ENCODE measurements at regions not wholly inside any gene's neighbourhood (a gene's known extent, or its start where the extent isn't known, plus 50 kb on each side); places are given as distances from the start of the nearest gene placed in this dataset.

DNA sequence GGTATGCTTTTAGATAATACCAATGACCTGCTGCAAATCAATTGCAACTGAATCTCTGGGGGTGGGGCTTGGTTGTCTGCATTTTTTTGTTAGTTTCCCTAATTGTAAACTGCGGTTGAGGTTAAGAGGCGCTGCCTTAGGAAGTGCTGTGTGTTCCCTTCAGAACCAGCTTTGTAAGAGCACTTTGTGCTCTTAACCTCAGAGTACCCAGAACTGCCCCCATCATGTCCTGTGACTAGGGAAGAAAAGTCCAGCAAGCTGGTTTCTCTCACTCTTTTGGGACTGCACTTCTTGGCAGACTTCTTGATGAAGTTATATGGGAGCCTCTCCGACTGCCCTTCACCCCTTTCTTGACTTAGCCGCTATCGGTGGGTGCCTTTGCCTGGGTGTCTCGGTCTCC is 245.5 kb upstream of the CXCR4 start:
- TF ChIP-seq ZNF324 (tag by site-specific recombination; IDR thresholded peaks at IDR 0.05) (no peak), ZNF155 (tag by site-specific recombination; IDR thresholded peaks at IDR 0.05) (no peak), YY1 (tag by site-specific recombination; IDR thresholded peaks at IDR 0.05) (no peak), ZNF202 (tag by site-specific recombination; IDR thresholded peaks at IDR 0.05; ENCODE audit: borderline replicate concordance) (no peak)
- TF ChIP-seq, protein P1, sequence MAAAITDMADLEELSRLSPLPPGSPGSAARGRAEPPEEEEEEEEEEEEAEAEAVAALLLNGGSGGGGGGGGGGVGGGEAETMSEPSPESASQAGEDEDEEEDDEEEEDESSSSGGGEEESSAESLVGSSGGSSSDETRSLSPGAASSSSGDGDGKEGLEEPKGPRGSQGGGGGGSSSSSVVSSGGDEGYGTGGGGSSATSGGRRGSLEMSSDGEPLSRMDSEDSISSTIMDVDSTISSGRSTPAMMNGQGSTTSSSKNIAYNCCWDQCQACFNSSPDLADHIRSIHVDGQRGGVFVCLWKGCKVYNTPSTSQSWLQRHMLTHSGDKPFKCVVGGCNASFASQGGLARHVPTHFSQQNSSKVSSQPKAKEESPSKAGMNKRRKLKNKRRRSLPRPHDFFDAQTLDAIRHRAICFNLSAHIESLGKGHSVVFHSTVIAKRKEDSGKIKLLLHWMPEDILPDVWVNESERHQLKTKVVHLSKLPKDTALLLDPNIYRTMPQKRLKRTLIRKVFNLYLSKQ (tag by site-specific recombination; IDR thresholded peaks at IDR 0.05; ENCODE audit: borderline replicate concordance): no peak
- TF ChIP-seq, protein P2, sequence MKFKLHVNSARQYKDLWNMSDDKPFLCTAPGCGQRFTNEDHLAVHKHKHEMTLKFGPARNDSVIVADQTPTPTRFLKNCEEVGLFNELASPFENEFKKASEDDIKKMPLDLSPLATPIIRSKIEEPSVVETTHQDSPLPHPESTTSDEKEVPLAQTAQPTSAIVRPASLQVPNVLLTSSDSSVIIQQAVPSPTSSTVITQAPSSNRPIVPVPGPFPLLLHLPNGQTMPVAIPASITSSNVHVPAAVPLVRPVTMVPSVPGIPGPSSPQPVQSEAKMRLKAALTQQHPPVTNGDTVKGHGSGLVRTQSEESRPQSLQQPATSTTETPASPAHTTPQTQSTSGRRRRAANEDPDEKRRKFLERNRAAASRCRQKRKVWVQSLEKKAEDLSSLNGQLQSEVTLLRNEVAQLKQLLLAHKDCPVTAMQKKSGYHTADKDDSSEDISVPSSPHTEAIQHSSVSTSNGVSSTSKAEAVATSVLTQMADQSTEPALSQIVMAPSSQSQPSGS (tag by site-specific recombination; IDR thresholded peaks at IDR 0.05; ENCODE audit: low read depth): no peak
- ChIA-PET CTCF (no interaction called here), POLR2A (no interaction called here)
- H3K27ac ChIP-seq (ENCODE audit: extremely low read depth, low read depth, low read length): no peak overlapping the region
- H3K4me1 ChIP-seq (ENCODE audit: control insufficient read depth, insufficient read depth, low read length): no peaks in the 10 kb centered on the region
- no peak overlapping the region for H3K4me3 ChIP-seq (ENCODE audit: low read depth, low read length)
- H3K9me3 ChIP-seq (ENCODE audit: control insufficient read depth, insufficient read depth, low read depth, low read length): no peaks in the 10 kb centered on the region
- no peaks in the 10 kb centered on the region for H3K36me3 ChIP-seq (ENCODE audit: control insufficient read depth in 2 of 2, insufficient read depth in 1 of 2, low read length in 2 of 2)

DNA sequence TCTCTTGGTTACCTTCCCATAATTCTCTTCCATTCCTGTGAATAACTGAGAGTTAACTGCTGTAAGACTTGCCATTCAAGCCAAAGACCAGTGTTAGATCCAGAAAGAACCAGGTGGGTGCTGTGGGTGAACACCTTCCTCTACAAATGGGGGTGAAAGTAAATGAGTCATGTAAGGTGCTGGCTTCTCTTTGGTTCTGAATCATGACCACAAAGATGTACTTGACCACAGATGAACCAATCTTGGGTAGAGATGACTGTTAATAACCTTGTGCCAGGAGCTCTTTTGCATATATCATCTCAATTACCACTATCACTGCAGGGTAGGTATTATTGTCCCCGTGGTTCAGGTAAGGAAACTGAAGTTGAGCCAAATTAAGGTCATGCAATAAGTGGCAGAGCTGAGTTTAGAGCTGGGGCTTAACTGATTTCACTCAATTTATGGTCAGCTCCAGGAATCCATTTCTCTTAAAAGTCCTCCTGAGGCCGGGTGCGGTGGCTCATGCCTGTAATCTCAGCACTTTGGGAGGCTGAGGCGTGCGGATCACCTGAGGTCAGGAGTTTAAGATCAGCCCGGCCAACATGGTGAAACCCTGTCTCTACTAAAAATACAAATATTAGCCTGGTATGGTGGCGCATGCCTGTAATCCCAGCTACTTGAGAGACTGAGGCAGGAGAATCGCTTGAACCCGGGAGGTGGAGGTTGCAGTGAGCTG is 244.9 kb upstream of the CXCR4 start:
- no peak overlapping the region for H3K27ac ChIP-seq (ENCODE audit: extremely low read depth, low read depth, low read length)
- TF ChIP-seq ZEB2 (tag by site-specific recombination; IDR thresholded peaks at IDR 0.05) (no peak), ZNF555 (tag by site-specific recombination; conservative IDR thresholded peaks at IDR 0.05) (no peak)
- no peaks in the 10 kb centered on the region for H3K9me3 ChIP-seq (ENCODE audit: control insufficient read depth, insufficient read depth, low read depth, low read length)
- no peak overlapping the region for H3K4me3 ChIP-seq (ENCODE audit: low read depth, low read length)
- no peaks in the 10 kb centered on the region for H3K4me1 ChIP-seq (ENCODE audit: control insufficient read depth, insufficient read depth, low read length)
- ChIA-PET CTCF (interaction anchor here (0.8 kb wide), 1 partner anchor 449 kb away, joined by 5 read pairs; no protein-coding TSS in a partner anchor), POLR2A (no interaction called here)
- H3K36me3 ChIP-seq (ENCODE audit: control insufficient read depth in 2 of 2, insufficient read depth in 1 of 2, low read length in 2 of 2): no peaks in the 10 kb centered on the region

DNA sequence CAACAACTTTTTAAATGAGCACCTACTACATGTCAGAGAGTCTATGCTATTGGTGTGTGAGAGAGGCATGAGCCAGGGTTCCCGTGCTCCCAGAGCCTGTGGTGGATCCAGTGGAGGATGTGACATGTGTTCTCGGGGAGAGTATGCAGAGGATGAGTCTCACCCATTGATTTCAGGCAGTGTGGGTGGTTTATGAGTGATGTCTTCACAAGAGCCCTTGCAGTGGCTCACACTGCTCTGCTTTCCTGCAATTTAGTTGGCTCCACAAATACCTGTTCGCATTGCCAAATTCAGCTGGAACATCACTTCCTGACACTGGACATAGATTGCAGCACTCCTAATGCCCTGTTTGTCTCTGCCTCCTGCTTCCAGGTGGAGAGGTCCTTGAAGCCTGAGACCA is 243.6 kb upstream of the CXCR4 start:
- CTCF ChIA-PET: no interaction called here
- H3K4me3 ChIP-seq (ENCODE audit: low read depth, low read length): no peak overlapping the region
- POLR2A ChIA-PET: no interaction called here
- no peaks in the 10 kb centered on the region for H3K36me3 ChIP-seq (ENCODE audit: control insufficient read depth in 2 of 2, insufficient read depth in 1 of 2, low read length in 2 of 2)
- H3K4me1 ChIP-seq (ENCODE audit: control insufficient read depth, insufficient read depth, low read length): no peaks in the 10 kb centered on the region
- TF ChIP-seq ZNF2 (tag by site-specific recombination; IDR thresholded peaks at IDR 0.05) (no peak), ZNF777 (tag by site-specific recombination; IDR thresholded peaks at IDR 0.05; ENCODE audit: borderline replicate concordance) (no peak), BCL11B (tag by site-specific recombination; IDR thresholded peaks at IDR 0.05; ENCODE audit: low read depth) (no peak), BCL11A (tag by site-specific recombination; IDR thresholded peaks at IDR 0.05; ENCODE audit: low read depth) (no peak), ZNF48 (tag by site-specific recombination; IDR thresholded peaks at IDR 0.05) (no peak)
- no peaks in the 10 kb centered on the region for H3K9me3 ChIP-seq (ENCODE audit: control insufficient read depth, insufficient read depth, low read depth, low read length)
- no peak overlapping the region for H3K27ac ChIP-seq (ENCODE audit: extremely low read depth, low read depth, low read length)

DNA sequence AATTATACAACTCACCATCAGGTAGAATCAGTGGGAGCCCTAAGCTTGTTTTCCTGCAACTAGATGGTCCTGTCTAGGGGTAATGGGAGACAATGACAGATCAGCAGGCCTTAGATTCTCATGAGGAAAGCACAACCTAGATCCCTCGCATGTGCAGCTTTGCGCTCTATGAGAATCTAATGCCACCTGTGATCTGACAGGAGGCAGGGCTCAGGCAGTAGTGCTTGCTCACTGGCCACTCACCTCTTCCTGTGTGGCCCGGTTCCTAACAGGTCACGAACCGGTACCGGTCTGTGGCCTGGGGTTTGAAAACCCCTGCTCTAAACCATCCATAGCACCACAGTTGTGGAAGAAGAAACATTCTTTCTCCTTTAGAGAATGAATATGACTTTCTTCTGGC is 242.8 kb upstream of the CXCR4 start:
- ChIA-PET CTCF (no interaction called here), POLR2A (no interaction called here)
- H3K4me1 ChIP-seq (ENCODE audit: control insufficient read depth, insufficient read depth, low read length): no peaks in the 10 kb centered on the region

More for the DNA sequence above, 242.8 kb upstream of the CXCR4 start:
- H3K27ac ChIP-seq (ENCODE audit: extremely low read depth, low read depth, low read length): no peak overlapping the region
- no peak overlapping the region for H3K4me3 ChIP-seq (ENCODE audit: low read depth, low read length)
- H3K36me3 ChIP-seq (ENCODE audit: control insufficient read depth in 2 of 2, insufficient read depth in 1 of 2, low read length in 2 of 2): no peaks in the 10 kb centered on the region
- no peaks in the 10 kb centered on the region for H3K9me3 ChIP-seq (ENCODE audit: control insufficient read depth, insufficient read depth, low read depth, low read length)
- TF ChIP-seq ZFP41 (tag by site-specific recombination; IDR thresholded peaks at IDR 0.05; ENCODE audit: borderline replicate concordance) (no peak), ZNF202 (tag by site-specific recombination; IDR thresholded peaks at IDR 0.05; ENCODE audit: borderline replicate concordance) (no peak), SALL2 (tag by site-specific recombination; IDR thresholded peaks at IDR 0.05; ENCODE audit: borderline replicate concordance) (no peak), KLF1 (tag by site-specific recombination; IDR thresholded peaks at IDR 0.05) (no peak)
